ENCODE measurements at regions not wholly inside any gene's neighbourhood (a gene's known extent, or its start where the extent isn't known, plus 50 kb on each side); places are given as distances from the start of the nearest gene placed in this dataset.

DNA sequence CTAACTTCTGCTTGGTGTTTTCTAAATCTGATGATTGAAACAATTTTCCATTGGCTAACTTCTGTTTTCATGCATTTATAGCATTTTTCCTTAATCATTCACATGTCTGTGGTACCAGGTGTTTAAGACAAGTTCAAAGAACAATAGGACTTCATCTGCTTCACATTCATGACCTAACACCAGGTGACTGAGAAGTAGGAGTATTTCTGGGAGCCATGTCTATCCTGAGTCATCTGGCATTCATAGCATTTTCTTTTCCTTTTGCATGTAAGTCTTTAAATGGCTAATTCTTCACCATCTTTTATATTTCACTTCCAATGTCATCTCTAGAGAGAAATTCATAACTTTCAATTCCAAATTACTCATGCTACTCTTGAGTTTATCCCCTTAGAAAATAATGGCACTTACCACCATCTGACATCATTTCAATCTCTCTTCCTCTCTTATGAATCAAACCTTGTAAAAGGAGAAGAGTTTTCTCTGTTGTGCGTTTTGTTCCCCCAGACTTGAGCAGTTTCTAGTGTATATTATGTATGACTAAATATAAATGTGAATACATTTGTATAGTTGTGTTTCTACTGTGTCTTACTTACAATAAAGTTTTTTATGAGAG is 1196.1 kb upstream of the CDH9 start:
- TF ChIP-seq CTCF (IDR thresholded peaks at IDR 0.05) (no peak), EP300 (IDR thresholded peaks at IDR 0.05) (no peak), POLR2A (IDR thresholded peaks at IDR 0.05) (no peak)

Data from ovary (tissue), 3 donors.